GM21786 (cell line): ENCODE measurements at regions not wholly inside any gene's neighbourhood (a gene's known extent, or its start where the extent isn't known, plus 50 kb on each side); places are given as distances from the start of the nearest gene placed in this dataset.
"Not testable (repeated sequence)": the region's sequence is repeated elsewhere in the genome, so short reads cannot be mapped to it uniquely, and the experiment has no call there.

Source experiments
- ATAC-seq: cut with Tn5 transposase; IDR thresholded peaks from one replicate; pipeline ENCODE4 v1.9.1; 2021; ENCODE audit not compliant: unreplicated experiment

GRCh38 chr3:65177960-65178376 is 490.2 kb upstream of the ADAMTS9 start:
- no peak for ATAC-seq

- no peak for ATAC-seq
Measured at GRCh38 chr3:65174713-65175112, 486.9 kb upstream of the ADAMTS9 start.

- no peak for ATAC-seq
Measured at GRCh38 chr3:65173841-65174240, 486.0 kb upstream of the ADAMTS9 start.

- no peak for ATAC-seq
Measured at GRCh38 chr3:65172209-65172608, 484.4 kb upstream of the ADAMTS9 start.

- no peak for ATAC-seq
Measured at GRCh38 chr3:65170390-65171042, 482.7 kb upstream of the ADAMTS9 start.

GRCh38 chr3:65169961-65170360 is 482.2 kb upstream of the ADAMTS9 start:
- ATAC-seq, result no peak

GRCh38 chr3:65168547-65168946 is 480.7 kb upstream of the ADAMTS9 start:
- no peak for ATAC-seq

GRCh38 chr3:65166531-65166930 is 478.7 kb upstream of the ADAMTS9 start:
- no peak for ATAC-seq

GRCh38 chr3:65158023-65158422 is 470.2 kb upstream of the ADAMTS9 start:
- ATAC-seq, result no peak

- ATAC-seq, result no peak
Measured at GRCh38 chr3:65153850-65154512, 466.2 kb upstream of the ADAMTS9 start.

GRCh38 chr3:65151666-65152065 is 463.9 kb upstream of the ADAMTS9 start:
- no peak for ATAC-seq

GRCh38 chr3:65149877-65150276 is 462.1 kb upstream of the ADAMTS9 start:
- ATAC-seq, result no peak

GRCh38 chr3:65148687-65149086 is 460.9 kb upstream of the ADAMTS9 start:
- no peak for ATAC-seq

GRCh38 chr3:65146179-65146578 is 458.4 kb upstream of the ADAMTS9 start:
- ATAC-seq, result no peak

- ATAC-seq, result no peak
Measured at GRCh38 chr3:65145680-65146079, 457.9 kb upstream of the ADAMTS9 start.

GRCh38 chr3:65144791-65145351 is 457.1 kb upstream of the ADAMTS9 start:
- ATAC-seq, result no peak

GRCh38 chr3:65142456-65142855 is 454.7 kb upstream of the ADAMTS9 start:
- ATAC-seq, result no peak

- no peak for ATAC-seq
Measured at GRCh38 chr3:65138556-65138955, 450.8 kb upstream of the ADAMTS9 start.

- not testable (repeated sequence) for ATAC-seq
Measured at GRCh38 chr3:65133752-65134151, 446.0 kb upstream of the ADAMTS9 start.

GRCh38 chr3:65130782-65131181 is 443.0 kb upstream of the ADAMTS9 start:
- ATAC-seq, result no peak

- no peak for ATAC-seq
Measured at GRCh38 chr3:65128346-65128745, 440.5 kb upstream of the ADAMTS9 start.
